Left ventricle myocardium superior (tissue), 1 donor: ENCODE measurements at regions not wholly inside any gene's neighbourhood (a gene's known extent, or its start where the extent isn't known, plus 50 kb on each side); places are given as distances from the start of the nearest gene placed in this dataset.

ENCODE experiments used
- ATAC-seq: fragments of 200-7000 bp; cut with Tn5 transposase; one replicate; pipeline ENCODE4 v1.9.1; 2020; ENCODE audit warnings: mild to moderate bottlenecking, moderate library complexity
- DNase-seq: peaks from one replicate; pipeline ENCODE4 v3.0.0-alpha.2; 2020
- intact Hi-C: fragments of 100-400 bp; cut with micrococcal nuclease; formaldehyde crosslinking; loops from one replicate; pipeline ENCODE4 v1.11.0; 2022
- donor health status: DM: no; HTN: yes; CAD: no; lungs with severe emphysema.

DNA sequence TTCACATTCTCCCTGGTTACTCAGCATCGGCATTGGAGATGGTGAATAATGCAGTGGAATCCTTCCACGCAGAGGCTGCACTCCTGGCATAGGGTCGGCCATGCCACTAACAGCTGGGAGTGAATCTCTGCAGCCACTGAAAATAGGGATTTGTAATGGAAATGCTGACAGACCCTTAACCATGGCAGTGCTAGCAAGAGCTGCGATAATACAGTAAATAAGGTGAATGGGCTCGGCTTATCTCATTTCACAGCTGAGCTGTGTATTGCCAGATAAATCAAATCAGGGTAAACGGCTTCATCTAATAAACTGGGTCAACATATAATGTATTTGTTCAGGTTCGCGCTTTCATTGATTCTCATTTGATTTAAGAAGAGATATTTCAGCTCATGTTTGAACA, 156.8 kb downstream of the SLC35B3 start:
- DNase-seq, result no peak
- no peak for ATAC-seq
- intact Hi-C loops, result no loop called here

DNA sequence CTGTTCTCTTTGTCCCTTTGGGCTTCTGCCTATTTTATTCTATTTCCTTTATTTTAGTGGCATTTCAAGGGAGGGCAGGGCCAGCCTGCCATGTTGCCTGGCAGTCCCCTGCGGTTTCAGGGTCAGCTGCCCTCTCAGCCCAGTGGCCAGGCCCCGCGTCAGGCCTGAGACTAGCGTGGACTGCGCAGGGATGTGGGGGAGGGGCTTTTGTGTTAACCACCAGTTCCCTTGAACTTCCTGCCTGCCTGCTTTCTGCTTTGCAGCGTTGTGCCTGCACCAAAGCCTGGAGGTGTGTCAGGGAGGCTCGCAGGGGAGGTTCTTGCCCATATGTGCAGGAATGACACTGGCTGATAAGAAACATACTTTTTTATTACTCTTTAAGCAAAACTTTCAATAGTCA, 157.6 kb downstream of the SLC35B3 start:
- intact Hi-C loops, result no loop called here
- DNase-seq, result no peak
- no peak for ATAC-seq

DNA sequence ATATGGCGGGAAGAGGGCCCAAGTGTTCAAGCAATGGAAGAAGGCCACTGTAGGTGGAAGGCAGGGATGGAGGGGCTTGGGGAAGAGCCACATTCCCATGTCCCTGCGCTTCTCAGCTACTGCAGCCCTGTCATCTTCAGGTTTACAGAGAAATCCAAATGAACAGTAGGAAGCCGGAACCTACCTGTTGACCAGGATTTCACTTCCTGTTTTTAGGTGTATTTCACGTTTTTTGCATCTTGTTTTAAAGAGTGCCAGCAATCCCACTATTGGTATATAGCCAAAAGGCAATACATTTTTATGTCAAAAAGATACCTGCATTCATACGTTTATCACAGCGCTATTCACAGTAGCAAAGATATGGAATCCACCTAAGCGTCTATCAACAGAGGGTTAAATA, 159.2 kb downstream of the SLC35B3 start:
- ATAC-seq, result no peak
- intact Hi-C loops, result no loop called here
- no peak for DNase-seq

- no peak for DNase-seq
- intact Hi-C loops, result no loop called here
- ATAC-seq, result no peak
These were observed 159.7 kb downstream of the SLC35B3 start for GRCh38 chr6:8275667-8276066.

DNA sequence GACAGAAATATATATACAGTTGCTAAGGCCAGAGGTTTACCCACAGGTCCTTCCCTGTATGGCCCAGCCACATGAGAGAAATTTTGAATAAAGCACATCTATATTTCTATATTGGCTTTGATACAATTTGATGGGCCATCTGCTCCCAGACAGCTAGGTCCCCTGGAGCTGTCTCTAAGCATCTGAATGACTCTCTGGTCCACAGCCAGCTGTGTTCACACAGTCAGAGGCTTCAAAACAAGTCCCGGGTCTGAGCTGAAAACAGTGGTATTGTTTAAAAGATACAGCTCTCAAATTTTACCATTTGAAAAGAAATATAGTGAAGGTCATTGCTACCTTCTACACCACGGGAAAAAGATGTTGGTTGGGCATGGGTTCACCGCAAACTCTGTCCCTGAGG, 161.1 kb downstream of the SLC35B3 start:
- DNase-seq (no peak), ATAC-seq (no peak)
- intact Hi-C loops, result no loop called here

DNA sequence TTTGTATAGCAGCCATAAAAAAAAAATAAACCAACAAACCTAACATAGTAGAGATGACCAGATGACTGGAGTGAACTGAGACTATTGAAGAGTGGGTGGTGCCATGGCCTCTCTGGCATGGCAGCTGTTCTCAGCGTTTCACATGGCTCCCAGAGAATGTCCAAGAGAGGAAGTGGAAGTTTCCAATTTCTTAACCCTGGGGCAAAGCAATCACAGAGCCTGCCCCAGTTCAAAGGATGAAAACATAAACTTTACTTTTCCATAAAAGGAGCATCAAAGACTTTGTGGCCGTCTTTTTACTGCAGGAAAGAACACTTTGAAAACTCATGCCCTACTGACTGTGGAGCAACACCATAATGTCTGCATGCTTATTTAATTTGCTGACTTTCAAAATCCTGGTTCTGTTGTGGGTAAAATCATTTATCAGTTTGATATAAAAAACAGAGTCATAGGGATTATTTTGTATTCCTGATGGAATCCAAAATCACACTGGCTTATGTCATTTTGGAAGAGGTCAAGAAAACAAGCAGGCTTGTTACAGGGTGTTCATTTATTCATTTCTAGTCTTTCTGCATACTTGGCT, 165.4 kb downstream of the SLC35B3 start:
- intact Hi-C loops, result no loop called here
- no peak for ATAC-seq
- no peak for DNase-seq

DNA sequence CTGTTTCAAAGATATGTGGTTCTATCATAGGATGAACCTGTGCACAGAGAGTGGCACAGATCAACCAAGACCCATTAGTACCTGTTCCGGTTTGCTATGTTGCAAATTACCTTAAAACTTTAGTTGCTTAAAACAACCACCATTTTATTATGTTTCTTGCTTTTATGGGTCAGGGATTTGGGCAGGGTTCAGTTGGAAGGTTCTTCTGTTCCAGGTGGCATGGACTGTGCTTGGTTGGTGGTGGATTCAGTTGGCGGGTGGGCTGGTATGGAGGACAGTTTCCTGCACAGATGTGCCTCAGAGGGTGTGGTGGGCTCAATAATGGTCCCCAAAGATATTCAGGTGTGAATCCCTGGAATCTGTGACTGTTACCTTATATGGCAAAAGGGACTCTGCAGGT, 166.3 kb downstream of the SLC35B3 start:
- intact Hi-C loops, result no loop called here
- ATAC-seq (no peak), DNase-seq (no peak)

GRCh38 chr6:8268606-8269005, 166.3 kb upstream of the EEF1E1 start:
- ATAC-seq (no peak), DNase-seq (no peak)
- intact Hi-C loops, result no loop called here

DNA sequence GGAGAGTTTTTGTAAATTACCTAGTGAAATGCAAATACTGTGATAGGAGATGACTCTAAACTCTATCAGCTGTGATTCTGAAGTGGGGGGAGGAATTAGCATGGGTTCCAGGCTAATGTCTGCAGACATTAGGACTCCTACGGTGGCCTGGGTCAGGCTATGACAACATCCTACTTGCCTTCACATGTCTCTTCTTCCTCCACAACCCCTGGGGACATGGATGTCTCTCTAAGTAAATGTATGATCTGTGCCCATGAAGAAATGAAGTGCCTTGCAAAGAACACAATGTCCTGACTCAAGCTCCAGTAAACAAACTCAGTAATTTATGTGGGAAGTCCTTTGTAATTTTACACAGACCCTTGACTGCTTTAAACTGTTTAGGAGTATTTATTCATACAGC, 165.8 kb upstream of the EEF1E1 start:
- ATAC-seq, result no peak
- no peak for DNase-seq
- intact Hi-C loops, result no loop called here

DNA sequence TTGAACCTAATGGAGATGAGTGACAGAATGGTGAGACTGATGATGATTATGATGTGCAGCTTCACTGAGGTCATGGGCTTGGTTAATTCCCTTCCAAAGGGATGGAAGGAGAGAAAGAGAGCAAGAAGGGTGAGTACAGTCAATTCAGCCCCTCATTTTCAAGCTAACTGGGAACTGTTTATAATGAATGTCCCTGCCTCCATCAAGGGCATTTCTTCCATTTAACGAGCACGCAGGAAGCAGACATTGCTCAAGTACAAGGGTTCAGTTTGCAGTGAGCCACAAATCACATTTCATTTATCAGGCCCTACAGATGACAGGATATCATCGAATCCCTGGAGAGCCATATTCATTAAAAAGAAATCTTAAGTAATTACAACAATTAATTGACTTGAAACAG, 158.3 kb upstream of the EEF1E1 start:
- DNase-seq (no peak), ATAC-seq (no peak)
- intact Hi-C loops, result no loop called here

DNA sequence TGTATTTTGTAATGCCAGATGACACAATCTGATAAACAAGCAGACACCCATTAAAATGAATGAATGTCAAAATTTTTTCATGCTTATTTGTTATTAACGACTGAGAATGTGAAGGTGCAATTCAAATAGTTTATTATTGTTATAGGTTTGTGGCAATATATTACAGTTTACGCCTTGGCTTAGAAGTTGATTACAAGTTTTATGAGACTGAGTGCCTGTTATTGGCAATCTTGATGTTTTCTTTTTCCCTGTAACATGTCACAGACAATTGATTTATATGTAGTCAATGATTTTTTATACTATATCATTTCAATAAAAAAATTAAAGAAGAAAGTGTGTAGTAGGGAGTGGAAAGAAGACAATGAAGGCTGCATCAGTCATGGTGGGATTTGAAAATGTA, 144.1 kb upstream of the EEF1E1 start:
- no peak for ATAC-seq
- intact Hi-C loops, result no loop called here
- DNase-seq, result no peak

DNA sequence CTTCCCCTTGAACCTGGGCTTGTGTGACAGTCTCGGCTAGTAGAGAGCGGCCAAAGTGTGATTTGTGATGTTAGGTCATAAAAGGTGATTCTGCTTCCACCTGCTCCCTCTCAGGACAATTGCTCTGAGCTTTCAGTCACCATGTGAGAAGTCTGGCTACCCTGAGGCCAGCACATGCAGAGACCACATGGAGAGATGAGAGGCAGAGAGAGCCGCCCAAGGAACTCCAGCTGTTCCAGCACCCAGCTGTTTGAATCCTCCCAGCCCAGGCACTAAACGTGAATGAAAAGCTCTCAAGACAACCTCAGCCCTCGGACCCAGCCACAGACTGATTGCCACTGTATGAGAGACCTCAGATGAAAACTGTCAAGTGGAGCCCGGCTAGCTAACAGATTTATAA, 143.4 kb upstream of the EEF1E1 start:
- intact Hi-C loops, result no loop called here
- ATAC-seq (no peak), DNase-seq (no peak)

DNA sequence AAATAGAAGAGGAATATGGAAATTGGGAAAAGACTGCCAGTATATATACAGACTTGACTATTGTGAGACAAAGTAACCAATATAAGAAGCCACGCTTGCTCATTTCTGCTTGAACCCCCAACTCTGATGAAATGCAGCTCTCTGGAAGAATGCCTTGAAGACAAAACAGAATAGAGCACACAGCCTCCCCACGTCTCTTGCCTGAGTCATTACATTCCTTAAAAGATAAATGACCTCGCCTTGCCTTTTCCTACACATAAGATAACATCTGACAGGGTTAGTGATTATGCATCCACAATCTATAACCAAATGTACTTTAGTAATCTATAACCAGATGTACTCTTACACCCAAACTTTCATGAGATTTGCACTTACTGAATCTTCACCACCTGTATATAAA, 141.1 kb upstream of the EEF1E1 start:
- ATAC-seq (no peak), DNase-seq (no peak)
- intact Hi-C loops, result no loop called here

DNA sequence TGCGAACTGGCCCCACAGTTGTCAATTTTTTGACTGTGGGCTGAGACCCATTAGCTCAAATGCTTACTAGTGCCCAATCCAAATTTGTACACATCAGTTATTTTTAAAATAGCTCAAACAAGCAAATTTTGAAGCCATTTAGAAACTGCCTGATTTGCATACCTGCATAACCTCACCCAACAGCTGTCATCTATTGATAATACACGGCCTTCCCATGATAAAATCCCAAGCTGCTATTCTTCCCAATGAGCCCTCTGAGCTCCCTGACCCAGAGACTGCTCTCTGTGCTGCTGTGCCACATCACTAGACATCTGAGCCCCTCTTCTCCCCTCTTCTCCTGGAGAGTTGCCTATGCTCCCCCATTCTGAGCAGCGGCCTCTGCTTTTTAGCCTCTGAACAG, 140.5 kb upstream of the EEF1E1 start:
- intact Hi-C loops, result no loop called here
- DNase-seq, result no peak
- no peak for ATAC-seq

DNA sequence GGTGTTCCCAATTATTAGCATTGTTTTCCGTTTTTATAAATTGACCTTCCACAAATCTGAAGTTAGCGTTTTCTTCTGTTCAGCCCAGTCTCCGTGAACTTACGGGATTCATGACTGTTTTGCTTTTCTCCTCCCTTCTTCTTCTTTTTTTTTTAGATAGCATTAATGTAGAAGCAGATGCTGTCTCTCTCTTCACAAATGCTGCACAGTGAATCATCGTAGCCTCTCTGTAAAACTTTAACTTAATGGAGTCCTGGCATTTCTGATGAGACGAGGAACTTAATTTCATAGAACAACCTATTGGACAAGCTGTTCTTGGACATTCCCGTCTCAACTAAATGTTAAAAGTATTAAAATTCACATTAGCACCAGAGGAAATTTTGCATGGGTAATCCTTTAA, 138.0 kb upstream of the EEF1E1 start:
- DNase-seq (no peak), ATAC-seq (no peak)
- intact Hi-C loops, result no loop called here

DNA sequence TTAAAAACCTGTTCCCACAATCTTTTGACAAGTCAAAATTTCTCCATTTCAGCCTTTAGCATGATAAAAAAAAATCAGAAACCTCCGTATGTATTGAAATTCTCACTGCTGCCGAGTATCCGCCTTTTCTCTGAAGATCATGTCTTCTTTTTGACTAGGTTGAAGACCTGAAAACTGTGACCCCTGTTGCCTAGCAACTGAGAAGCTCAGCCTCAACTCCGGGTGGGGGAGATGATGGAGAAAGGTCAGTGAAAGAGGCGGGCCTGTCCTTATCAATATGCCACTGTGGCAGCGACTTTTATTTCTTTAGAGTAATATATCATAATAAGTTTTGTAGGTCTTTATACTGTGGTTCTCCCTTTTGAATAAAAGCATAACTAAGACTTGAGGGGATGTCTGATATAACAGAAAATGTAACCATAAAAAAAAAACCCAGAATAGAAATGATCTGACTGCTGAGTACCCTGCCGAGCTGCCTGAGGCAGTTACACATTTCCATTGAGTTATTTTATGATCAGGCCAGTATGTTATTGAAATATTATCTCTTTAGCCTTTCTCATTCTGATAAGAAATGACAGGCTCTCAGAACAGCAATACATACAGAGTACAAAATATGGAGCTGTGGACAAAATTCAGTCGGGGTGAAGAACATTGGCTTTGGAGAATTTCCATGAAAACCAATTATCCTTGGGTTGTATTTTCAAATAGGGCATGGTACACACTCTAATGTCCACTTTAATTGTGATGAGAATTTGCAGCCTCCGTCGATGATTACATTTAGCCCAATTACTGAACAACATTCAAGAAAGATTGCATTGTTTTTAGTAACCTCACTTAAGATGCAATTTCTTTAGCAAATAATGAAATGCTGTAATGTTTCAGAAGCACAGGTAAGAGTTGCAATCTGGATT, 136.7 kb upstream of the EEF1E1 start:
- DNase-seq (no peak), ATAC-seq (no peak)
- intact Hi-C loops, result no loop called here

DNA sequence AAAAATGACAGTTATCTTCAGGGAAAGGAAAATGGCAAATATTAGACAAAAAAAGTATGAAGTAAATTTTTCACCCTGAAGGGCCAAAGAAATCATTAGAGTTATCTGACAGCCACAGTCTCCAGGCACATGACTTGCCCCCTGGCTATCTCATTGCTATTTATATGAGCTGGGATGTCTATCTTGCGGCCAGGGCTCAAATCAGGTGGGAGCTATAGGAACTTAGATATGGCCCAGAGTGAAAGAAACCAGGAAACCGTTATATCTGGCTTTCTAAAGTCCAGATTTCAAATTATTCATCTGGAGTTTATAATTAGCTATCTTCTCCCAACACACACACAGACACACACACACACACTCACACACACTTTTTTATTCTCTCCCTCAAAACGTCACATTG, 135.3 kb upstream of the EEF1E1 start:
- DNase-seq (no peak), ATAC-seq (no peak)
- intact Hi-C loops, result no loop called here

DNA sequence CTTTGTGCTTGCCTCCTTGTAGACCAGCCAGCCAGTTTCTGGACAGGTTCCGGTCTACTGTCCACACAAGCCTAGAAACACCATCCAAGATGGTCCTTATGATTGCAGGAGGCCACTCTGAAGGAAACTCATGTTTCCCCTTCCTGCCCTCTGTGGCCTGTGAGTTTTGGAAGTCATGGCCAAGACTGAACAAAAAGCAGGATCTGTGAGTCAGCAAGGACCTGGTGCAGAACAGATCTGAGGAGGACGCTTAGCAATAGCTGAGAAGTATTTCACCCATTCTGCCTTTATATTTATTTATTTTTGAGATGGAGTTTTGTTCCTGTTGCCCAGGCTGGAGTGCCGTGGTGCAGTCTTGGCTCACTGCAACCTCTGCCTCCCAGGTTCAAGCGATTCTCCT, 134.6 kb upstream of the EEF1E1 start:
- DNase-seq (no peak), ATAC-seq (no peak)
- intact Hi-C loops, result no loop called here

DNA sequence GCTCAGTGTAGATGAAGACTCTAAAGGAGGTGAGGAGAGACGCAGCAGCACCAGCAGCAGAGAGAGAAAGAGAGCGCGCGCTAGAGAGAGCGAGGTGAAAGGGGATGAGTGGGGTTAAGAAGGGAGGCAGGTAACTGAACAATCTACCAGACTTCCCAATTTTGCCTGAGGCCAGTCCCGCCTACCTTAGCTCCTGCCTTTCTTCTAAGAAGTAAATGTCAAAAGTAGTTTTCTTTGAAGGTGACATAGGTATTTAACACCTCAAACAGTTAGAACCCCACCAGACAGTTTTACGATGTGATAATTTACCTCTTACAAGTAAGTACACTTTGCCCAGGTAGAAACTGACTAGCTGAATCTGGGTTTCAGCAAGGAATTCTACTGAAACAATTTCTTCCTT, 132.0 kb upstream of the EEF1E1 start:
- intact Hi-C loops, result no loop called here
- DNase-seq (no peak), ATAC-seq (no peak)

DNA sequence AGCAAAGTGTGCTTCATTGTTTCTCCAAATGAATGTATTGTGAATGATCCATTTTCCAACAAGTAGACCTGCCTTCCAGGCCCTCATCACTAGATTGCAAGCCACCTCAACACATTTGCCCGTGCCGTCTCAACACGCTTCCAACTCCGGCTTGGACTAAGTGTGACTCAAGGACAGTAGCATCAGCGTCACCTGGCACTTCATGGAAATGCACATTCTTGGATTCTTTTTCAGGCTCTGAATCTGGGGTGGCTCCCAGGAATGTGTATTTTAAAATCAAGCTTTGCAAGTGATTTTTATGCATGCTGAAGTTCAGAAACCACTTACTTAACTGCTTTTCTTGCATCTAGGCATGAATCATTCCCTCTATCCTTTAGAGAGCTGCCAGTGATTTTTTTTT, 129.6 kb upstream of the EEF1E1 start:
- no peak for ATAC-seq
- no peak for DNase-seq
- intact Hi-C loops, result no loop called here
